ENCODE measurements at regions not wholly inside any gene's neighbourhood (a gene's known extent, or its start where the extent isn't known, plus 50 kb on each side); places are given as distances from the start of the nearest gene placed in this dataset.
"Not testable (repeated sequence)": the region's sequence is repeated elsewhere in the genome, so short reads cannot be mapped to it uniquely, and the experiment has no call there.

- DNase-seq (ENCODE audit: low spot score), result no peak
- H3K4me3 ChIP-seq (ENCODE audit: low read depth in 1 of 3, low read length in 3 of 3), result no peak overlapping the region
- H3K9ac ChIP-seq (ENCODE audit: low read depth in 1 of 2, low read length in 2 of 2), result no peak overlapping the region
- no peak overlapping the region for H3K27ac ChIP-seq (ENCODE audit: low read depth in 1 of 2, low read length in 2 of 2)
- no peaks in the 10 kb centered on the region for H3K4me1 ChIP-seq (ENCODE audit: control insufficient read depth in 4 of 4, insufficient read depth in 4 of 4, low read length in 3 of 4)
- peaks cover 0 to 2% (median under 1%) of the 10 kb centered on the region in 4 donors for H3K27me3 ChIP-seq (ENCODE audit: control insufficient read depth in 4 of 4, insufficient read depth in 4 of 4, low read length in 3 of 4)
- TF ChIP-seq SP1 (IDR thresholded peaks at IDR 0.05) (no peak), GABPA (IDR thresholded peaks at IDR 0.05 in 1 of 2, conservative IDR thresholded peaks at IDR 0.05 in 1 of 2) (no peak), FOXA1 (IDR thresholded peaks at IDR 0.05) (no peak), JUND (IDR thresholded peaks at IDR 0.05) (no peak), FOXA2 (IDR thresholded peaks at IDR 0.05) (no peak), HNF4A (conservative IDR thresholded peaks at IDR 0.05) (no peak), CTCF (IDR thresholded peaks at IDR 0.05; ENCODE audit: low read depth, low read length, missing input control) (no peak)
- TF ChIP-seq, protein P1, sequence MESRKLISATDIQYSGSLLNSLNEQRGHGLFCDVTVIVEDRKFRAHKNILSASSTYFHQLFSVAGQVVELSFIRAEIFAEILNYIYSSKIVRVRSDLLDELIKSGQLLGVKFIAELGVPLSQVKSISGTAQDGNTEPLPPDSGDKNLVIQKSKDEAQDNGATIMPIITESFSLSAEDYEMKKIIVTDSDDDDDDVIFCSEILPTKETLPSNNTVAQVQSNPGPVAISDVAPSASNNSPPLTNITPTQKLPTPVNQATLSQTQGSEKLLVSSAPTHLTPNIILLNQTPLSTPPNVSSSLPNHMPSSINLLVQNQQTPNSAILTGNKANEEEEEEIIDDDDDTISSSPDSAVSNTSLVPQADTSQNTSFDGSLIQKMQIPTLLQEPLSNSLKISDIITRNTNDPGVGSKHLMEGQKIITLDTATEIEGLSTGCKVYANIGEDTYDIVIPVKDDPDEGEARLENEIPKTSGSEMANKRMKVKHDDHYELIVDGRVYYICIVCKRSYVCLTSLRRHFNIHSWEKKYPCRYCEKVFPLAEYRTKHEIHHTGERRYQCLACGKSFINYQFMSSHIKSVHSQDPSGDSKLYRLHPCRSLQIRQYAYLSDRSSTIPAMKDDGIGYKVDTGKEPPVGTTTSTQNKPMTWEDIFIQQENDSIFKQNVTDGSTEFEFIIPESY (IDR thresholded peaks at IDR 0.05), result no peak
- 66% methylated on average over 12 of the region's 12 CpGs for WGBS
- H3K9me3 ChIP-seq (ENCODE audit: control insufficient read depth in 4 of 4, low read length in 3 of 4), result no peaks in the 10 kb centered on the region
- no peaks in the 10 kb centered on the region for H3K36me3 ChIP-seq (ENCODE audit: control insufficient read depth in 4 of 4, insufficient read depth in 3 of 4, low read depth in 1 of 4, low read length in 3 of 4)
Measured at GRCh38 chr17:72572604-72573491, 452.0 kb downstream of the SOX9 start.

- 87% methylated on average over 5 of the region's 5 CpGs for WGBS
- H3K4me1 ChIP-seq (ENCODE audit: control insufficient read depth in 4 of 4, insufficient read depth in 4 of 4, low read length in 3 of 4); H3K36me3 ChIP-seq (ENCODE audit: control insufficient read depth in 4 of 4, insufficient read depth in 3 of 4, low read depth in 1 of 4, low read length in 3 of 4); H3K9ac ChIP-seq (ENCODE audit: low read depth in 1 of 2, low read length in 2 of 2); H3K27ac ChIP-seq (ENCODE audit: low read depth in 1 of 2, low read length in 2 of 2); H3K9me3 ChIP-seq (ENCODE audit: control insufficient read depth in 4 of 4, low read length in 3 of 4); H3K4me3 ChIP-seq (ENCODE audit: low read depth in 1 of 3, low read length in 3 of 3); DNase-seq (ENCODE audit: low spot score); H3K27me3 ChIP-seq (ENCODE audit: control insufficient read depth in 4 of 4, insufficient read depth in 4 of 4, low read length in 3 of 4): not testable (repeated sequence)
Measured at GRCh38 chr17:72573492-72573801, 452.6 kb downstream of the SOX9 start.

- peaks cover 0 to 2% (median under 1%) of the 10 kb centered on the region in 4 donors for H3K27me3 ChIP-seq (ENCODE audit: control insufficient read depth in 4 of 4, insufficient read depth in 4 of 4, low read length in 3 of 4)
- H3K9me3 ChIP-seq (ENCODE audit: control insufficient read depth in 4 of 4, low read length in 3 of 4), result no peaks in the 10 kb centered on the region
- H3K4me1 ChIP-seq (ENCODE audit: control insufficient read depth in 4 of 4, insufficient read depth in 4 of 4, low read length in 3 of 4), result no peaks in the 10 kb centered on the region
- H3K27ac ChIP-seq (ENCODE audit: low read depth in 1 of 2, low read length in 2 of 2), result no peak overlapping the region
- no peak overlapping the region for H3K9ac ChIP-seq (ENCODE audit: low read depth in 1 of 2, low read length in 2 of 2)
- no peak overlapping the region for H3K4me3 ChIP-seq (ENCODE audit: low read depth in 1 of 3, low read length in 3 of 3)
- no peak for DNase-seq (ENCODE audit: low spot score)
- 79% methylated on average over 12 of the region's 12 CpGs for WGBS
- no peaks in the 10 kb centered on the region for H3K36me3 ChIP-seq (ENCODE audit: control insufficient read depth in 4 of 4, insufficient read depth in 3 of 4, low read depth in 1 of 4, low read length in 3 of 4)
- TF ChIP-seq, protein P2, sequence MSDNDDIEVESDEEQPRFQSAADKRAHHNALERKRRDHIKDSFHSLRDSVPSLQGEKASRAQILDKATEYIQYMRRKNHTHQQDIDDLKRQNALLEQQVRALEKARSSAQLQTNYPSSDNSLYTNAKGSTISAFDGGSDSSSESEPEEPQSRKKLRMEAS (IDR thresholded peaks at IDR 0.05), result no peak
- TF ChIP-seq YY1 (IDR thresholded peaks at IDR 0.05) (no peak), SP1 (IDR thresholded peaks at IDR 0.05) (no peak), GABPA (IDR thresholded peaks at IDR 0.05 in 1 of 2, conservative IDR thresholded peaks at IDR 0.05 in 1 of 2) (no peak), FOXA1 (IDR thresholded peaks at IDR 0.05) (no peak), JUND (IDR thresholded peaks at IDR 0.05) (no peak), CTCF (IDR thresholded peaks at IDR 0.05; ENCODE audit: low read depth, low read length, missing input control) (no peak), REST (IDR thresholded peaks at IDR 0.05) (no peak)
- TF ChIP-seq, protein P1 (IDR thresholded peaks at IDR 0.05), result no peak
Measured at GRCh38 chr17:72574675-72575510, 454.1 kb downstream of the SOX9 start.

Data from liver (tissue), 8 donors.